GM20000 (cell line): ENCODE measurements at regions not wholly inside any gene's neighbourhood (a gene's known extent, or its start where the extent isn't known, plus 50 kb on each side); places are given as distances from the start of the nearest gene placed in this dataset.
"Not testable (repeated sequence)": the region's sequence is repeated elsewhere in the genome, so short reads cannot be mapped to it uniquely, and the experiment has no call there.

Experiments used
- DNase-seq: peaks from one replicate; pipeline ENCODE4 v3.0.0; 2012; ENCODE audit warnings: low spot score
- TF ChIP-seq, protein P1 (sequence below): IDR thresholded peaks from 2 replicates; pipeline ENCODE4 v1.5.1; 2012; ENCODE audit warnings: mild to moderate bottlenecking, control low read depth; ENCODE audit errors: extremely low read depth, missing control alignments

DNA sequence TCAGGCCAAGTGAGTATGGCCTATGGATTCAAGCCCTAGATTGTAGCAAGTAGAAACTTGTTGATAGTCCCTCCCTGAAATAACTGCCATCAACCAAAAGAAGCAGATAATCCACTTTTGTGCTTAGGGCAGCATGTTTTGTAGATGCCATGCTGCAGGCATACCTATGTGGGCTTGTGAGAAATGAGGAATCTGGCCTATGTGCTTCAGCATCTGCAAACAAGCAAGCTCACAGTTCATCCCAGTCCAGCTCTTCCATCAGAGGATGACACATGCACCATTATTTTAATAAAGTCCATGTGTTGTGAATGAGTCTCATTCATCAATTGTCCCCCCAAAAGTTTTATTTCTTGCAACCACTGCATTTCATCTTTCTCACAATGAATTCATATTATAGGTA lies 421.9 kb upstream of the DIPK2B start:
- no peak for DNase-seq
- TF ChIP-seq, protein P1, sequence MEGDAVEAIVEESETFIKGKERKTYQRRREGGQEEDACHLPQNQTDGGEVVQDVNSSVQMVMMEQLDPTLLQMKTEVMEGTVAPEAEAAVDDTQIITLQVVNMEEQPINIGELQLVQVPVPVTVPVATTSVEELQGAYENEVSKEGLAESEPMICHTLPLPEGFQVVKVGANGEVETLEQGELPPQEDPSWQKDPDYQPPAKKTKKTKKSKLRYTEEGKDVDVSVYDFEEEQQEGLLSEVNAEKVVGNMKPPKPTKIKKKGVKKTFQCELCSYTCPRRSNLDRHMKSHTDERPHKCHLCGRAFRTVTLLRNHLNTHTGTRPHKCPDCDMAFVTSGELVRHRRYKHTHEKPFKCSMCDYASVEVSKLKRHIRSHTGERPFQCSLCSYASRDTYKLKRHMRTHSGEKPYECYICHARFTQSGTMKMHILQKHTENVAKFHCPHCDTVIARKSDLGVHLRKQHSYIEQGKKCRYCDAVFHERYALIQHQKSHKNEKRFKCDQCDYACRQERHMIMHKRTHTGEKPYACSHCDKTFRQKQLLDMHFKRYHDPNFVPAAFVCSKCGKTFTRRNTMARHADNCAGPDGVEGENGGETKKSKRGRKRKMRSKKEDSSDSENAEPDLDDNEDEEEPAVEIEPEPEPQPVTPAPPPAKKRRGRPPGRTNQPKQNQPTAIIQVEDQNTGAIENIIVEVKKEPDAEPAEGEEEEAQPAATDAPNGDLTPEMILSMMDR: no peak

GRCh38 chrX:45622042-45622423 lies 421.4 kb upstream of the DIPK2B start:
- TF ChIP-seq, protein P1: no peak
- no peak for DNase-seq

- DNase-seq: peak; percentile 2
- TF ChIP-seq, protein P1: no peak
Observed at GRCh38 chrX:45621376-45622041, 420.8 kb upstream of the DIPK2B start.

DNA sequence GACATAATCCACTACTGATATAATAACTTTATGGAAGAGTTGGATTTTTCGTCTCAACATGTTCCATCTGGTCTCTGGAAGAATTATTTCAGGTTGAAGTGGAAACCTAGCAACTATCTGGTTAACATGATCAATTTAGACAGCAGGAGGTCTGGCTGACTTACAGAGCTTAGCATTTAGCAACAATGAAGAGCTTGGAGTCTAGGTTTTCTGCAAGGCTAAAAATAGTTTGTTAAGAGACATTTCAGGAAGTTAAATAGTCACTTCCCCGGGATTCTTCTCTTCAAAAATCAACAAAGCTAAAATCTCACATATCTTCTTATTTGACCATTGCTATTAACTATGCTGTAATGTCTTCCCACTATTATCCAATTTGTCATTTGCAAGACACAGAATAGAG lies 418.6 kb upstream of the DIPK2B start:
- no peak for DNase-seq
- TF ChIP-seq, protein P1: no peak

- not testable (repeated sequence) for DNase-seq
Observed at GRCh38 chrX:45615591-45615990, 414.9 kb upstream of the DIPK2B start.

DNA sequence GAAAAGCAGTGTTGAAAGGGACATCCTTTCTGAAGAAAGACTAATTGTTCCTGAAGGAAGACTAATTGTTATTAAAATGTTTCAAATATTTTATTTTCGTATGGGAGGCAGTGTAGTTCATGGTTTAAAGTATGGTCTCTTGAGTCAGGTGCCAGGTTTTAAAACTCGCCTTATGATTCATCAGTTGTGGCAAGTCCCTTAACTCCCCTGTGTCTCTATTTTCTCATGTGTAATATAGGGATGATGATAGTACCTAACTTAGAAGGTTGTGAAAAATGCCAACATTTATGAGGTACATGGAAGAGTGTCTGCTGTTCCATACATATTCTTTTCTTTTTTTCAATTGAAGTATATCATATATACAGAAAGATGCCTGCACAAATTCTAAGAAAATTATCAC lies 414.2 kb upstream of the DIPK2B start:
- TF ChIP-seq, protein P1: no peak
- DNase-seq: no peak

DNA sequence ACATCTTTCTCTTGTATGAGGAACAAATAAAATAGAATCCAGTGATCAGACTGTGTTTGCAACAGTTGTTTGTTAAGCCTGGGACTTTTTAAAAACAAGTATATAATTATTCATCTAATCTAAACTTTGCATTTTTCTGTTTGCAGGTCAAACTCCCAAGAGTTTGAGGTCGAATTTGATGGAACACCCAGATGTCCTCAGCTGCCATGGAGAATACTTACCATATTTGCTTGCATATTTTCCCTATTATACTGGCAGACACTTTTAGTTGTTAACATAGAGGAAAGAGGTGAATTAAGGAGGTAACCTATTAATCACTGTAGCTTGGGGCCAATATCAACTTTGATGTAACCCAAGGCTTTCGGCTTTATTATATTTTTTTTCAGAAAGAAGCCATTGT lies 401.5 kb upstream of the DIPK2B start:
- no peak for DNase-seq
- TF ChIP-seq, protein P1: no peak

GRCh38 chrX:45601052-45601451 lies 400.4 kb upstream of the DIPK2B start:
- DNase-seq: no peak
- TF ChIP-seq, protein P1: no peak
